A673 (cell line): ENCODE measurements at regions not wholly inside any gene's neighbourhood (a gene's known extent, or its start where the extent isn't known, plus 50 kb on each side); places are given as distances from the start of the nearest gene placed in this dataset.

ENCODE experiments used
- EZH2 ChIP-seq: fragments of 200-600 bp; sonication (generic); IDR thresholded peaks from 2 replicates; pipeline ENCODE4 v1.6.1; 2017; ENCODE audit warnings: borderline replicate concordance, low read depth, mild to moderate bottlenecking, mixed read lengths, antibody characterized with exemption, low read length; ENCODE audit not compliant: poor library complexity, severe bottlenecking
- TF ChIP-seq, protein P1 (sequence below): fragments of 300-800, 200-600 bp; sonication (generic); conservative IDR thresholded peaks from 2 replicates; pipeline ENCODE4 v1.5.1; 2017; ENCODE audit warnings: low read depth, mild to moderate bottlenecking, antibody characterized with exemption, low read length, moderate library complexity, mixed read lengths

- no peak for TF ChIP-seq EZH2
- TF ChIP-seq, protein P1, sequence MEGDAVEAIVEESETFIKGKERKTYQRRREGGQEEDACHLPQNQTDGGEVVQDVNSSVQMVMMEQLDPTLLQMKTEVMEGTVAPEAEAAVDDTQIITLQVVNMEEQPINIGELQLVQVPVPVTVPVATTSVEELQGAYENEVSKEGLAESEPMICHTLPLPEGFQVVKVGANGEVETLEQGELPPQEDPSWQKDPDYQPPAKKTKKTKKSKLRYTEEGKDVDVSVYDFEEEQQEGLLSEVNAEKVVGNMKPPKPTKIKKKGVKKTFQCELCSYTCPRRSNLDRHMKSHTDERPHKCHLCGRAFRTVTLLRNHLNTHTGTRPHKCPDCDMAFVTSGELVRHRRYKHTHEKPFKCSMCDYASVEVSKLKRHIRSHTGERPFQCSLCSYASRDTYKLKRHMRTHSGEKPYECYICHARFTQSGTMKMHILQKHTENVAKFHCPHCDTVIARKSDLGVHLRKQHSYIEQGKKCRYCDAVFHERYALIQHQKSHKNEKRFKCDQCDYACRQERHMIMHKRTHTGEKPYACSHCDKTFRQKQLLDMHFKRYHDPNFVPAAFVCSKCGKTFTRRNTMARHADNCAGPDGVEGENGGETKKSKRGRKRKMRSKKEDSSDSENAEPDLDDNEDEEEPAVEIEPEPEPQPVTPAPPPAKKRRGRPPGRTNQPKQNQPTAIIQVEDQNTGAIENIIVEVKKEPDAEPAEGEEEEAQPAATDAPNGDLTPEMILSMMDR: no peak
These were observed 57.1 kb upstream of the GCM1 start for GRCh38 chr6:53205778-53206177.
